Ovary (tissue), 7 donors: ENCODE measurements at regions not wholly inside any gene's neighbourhood (a gene's known extent, or its start where the extent isn't known, plus 50 kb on each side); places are given as distances from the start of the nearest gene placed in this dataset.
"Not testable (repeated sequence)": the region's sequence is repeated elsewhere in the genome, so short reads cannot be mapped to it uniquely, and the experiment has no call there.

Experiments
- DNase-seq, 5 donors: peaks; one replicate each; pipeline ENCODE4 v3.0.0-alpha.2; 2019 to 2020
- H3K27ac ChIP-seq, 2 donors: fragments of 200-600 bp; one replicate each; pipeline versions ENCODE4 v1.5.1 to v1.8.0; 2019 to 2022
- H3K27me3 ChIP-seq: fragments of 200-600 bp; one replicate; pipeline ENCODE4 v1.8.0; 2022
- H3K36me3 ChIP-seq: fragments of 200-600 bp; sonication (generic); one replicate; pipeline ENCODE4 v1.5.1; 2019
- H3K4me1 ChIP-seq: one replicate; pipeline ENCODE4 v1.8.1; 2013; ENCODE audit warnings: mild to moderate bottlenecking, moderate library complexity; ENCODE audit not compliant: insufficient read depth
- H3K4me3 ChIP-seq: fragments of 200-600 bp; sonication (generic); one replicate; pipeline ENCODE4 v1.5.1; 2017
- H3K9me3 ChIP-seq, 2 donors: fragments of 200-600 bp in 1 of 2; sonication (generic) in 1 of 2; one replicate each; pipeline versions ENCODE4 v1.5.1 to v1.8.1; 2013 to 2019; ENCODE audit warnings: mild to moderate bottlenecking in 1 of 2, moderate library complexity in 1 of 2
- EP300 ChIP-seq: sonication (generic); formaldehyde crosslinking; IDR thresholded peaks from one replicate; pipeline ENCODE4 v1.6.1; 2017; ENCODE audit warnings: antibody characterized with exemption
- POLR2A ChIP-seq: fragments of 450-650 bp; IDR thresholded peaks from one replicate; pipeline ENCODE4 v1.6.1; 2017; ENCODE audit warnings: antibody characterized with exemption, mild to moderate bottlenecking, moderate library complexity
- whole genome bisulfite sequencing, 3 donors: extraction: QIAGEN DNeasy Blood & Tissue Kit in 1 of 3; methylation state at CpG; one replicate each; pipeline versions ENCODE4 v1.1.5 to v1.1.7; 2013 to 2017; 5-methylcytosine and 5-hydroxymethylcytosine counted together
- intact Hi-C, 4 donors: fragments of 100-400 bp; cut with DNase I; formaldehyde crosslinking; loops; one replicate each; pipeline versions ENCODE4 v1.11.0 to v1.15.1; 2022 to 2023
- TF ChIP-seq, protein P1 (sequence below), 3 donors: fragments of 450-650 bp in 2 of 3; fragments of 200-600 bp in 1 of 3; IDR thresholded peaks; one replicate each; pipeline versions ENCODE4 v1.5.1 to v1.8.0; 2016 to 2022; ENCODE audit warnings: antibody characterized with exemption in 3 of 3, mild to moderate bottlenecking in 1 of 3
- donor health status: DM: no; HTN: no; CAD: no; lungs with moderate emphysema.
- donor health status: DM: no; HTN: no; CAD: no.
- donor health status: Bipolar disorder and iron deficiency.
- donor health status: DM: no; HTN: no; CAD: no.
- donor health status: DM: yes; HTN: yes; CAD: no.

- Histone ChIP-seq H3K4me1 (no peaks in the 10 kb centered on the region), H3K27ac (no peak overlapping the region), H3K36me3 (no peaks in the 10 kb centered on the region), H3K27me3 (no peaks in the 10 kb centered on the region), H3K9me3 (no peaks in the 10 kb centered on the region), H3K4me3 (no peak overlapping the region)
- no peak for DNase-seq
- intact Hi-C loops, result no loop called here
- TF ChIP-seq, protein P1, sequence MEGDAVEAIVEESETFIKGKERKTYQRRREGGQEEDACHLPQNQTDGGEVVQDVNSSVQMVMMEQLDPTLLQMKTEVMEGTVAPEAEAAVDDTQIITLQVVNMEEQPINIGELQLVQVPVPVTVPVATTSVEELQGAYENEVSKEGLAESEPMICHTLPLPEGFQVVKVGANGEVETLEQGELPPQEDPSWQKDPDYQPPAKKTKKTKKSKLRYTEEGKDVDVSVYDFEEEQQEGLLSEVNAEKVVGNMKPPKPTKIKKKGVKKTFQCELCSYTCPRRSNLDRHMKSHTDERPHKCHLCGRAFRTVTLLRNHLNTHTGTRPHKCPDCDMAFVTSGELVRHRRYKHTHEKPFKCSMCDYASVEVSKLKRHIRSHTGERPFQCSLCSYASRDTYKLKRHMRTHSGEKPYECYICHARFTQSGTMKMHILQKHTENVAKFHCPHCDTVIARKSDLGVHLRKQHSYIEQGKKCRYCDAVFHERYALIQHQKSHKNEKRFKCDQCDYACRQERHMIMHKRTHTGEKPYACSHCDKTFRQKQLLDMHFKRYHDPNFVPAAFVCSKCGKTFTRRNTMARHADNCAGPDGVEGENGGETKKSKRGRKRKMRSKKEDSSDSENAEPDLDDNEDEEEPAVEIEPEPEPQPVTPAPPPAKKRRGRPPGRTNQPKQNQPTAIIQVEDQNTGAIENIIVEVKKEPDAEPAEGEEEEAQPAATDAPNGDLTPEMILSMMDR (IDR thresholded peaks at IDR 0.05), result no peak
- no peak for TF ChIP-seq EP300
- no peak for TF ChIP-seq POLR2A
These were observed 465.1 kb upstream of the PCDH10 start for GRCh38 chr4:132683957-132684356.

DNA sequence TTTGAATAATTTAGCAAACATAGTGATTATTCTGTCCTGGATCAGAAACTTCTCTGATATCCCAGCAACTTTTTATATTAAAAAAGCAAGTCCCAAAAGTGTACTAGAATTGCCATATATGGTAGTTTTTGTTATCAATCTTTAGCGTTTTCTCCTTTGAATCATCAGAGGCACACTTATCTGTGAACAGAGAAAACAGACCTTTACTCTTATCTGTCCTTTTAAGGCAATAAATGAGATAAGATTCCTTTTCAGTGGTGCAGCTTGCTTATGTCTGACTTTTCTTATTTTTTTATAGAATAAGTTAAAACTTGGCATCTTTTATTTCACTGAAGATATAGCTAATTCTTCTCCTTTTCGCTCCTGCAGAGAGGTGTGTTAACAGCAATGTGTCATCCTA, 458.1 kb upstream of the PCDH10 start:
- intact Hi-C loops, result no loop called here
- Histone ChIP-seq H3K4me1 (no peaks in the 10 kb centered on the region), H3K27me3 (no peaks in the 10 kb centered on the region), H3K4me3 (no peak overlapping the region), H3K27ac (no peak overlapping the region), H3K9me3 (no peaks in the 10 kb centered on the region), H3K36me3 (no peaks in the 10 kb centered on the region)
- no peak for TF ChIP-seq EP300
- TF ChIP-seq POLR2A, result no peak
- TF ChIP-seq, protein P1 (IDR thresholded peaks at IDR 0.05), result no peak
- no peak for DNase-seq
- WGBS, 3 donors, result 19 to 28% (median 26%) methylated on average over 2 of the region's 2 CpGs

DNA sequence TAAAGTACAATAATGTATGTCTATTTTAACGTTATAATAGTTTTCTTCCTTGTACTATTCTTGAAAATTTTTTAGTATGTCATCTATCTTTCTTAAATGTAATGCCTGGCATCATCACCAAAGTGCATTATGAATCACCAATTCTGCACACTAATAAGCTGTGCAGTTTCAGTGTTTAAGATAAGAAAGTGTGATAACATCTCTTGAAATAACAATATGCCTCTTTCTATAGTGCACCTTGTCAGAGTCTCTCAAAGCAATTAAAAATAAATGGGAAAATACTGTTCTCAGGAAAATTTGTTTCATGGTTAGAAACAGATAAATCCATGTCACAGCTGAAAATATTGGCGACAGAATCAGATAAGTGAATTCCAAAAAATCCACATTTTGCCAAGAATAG, 457.4 kb upstream of the PCDH10 start:
- Histone ChIP-seq H3K4me3 (no peak overlapping the region), H3K27ac (no peak overlapping the region), H3K27me3 (no peaks in the 10 kb centered on the region), H3K4me1 (no peaks in the 10 kb centered on the region), H3K36me3 (no peaks in the 10 kb centered on the region), H3K9me3 (no peaks in the 10 kb centered on the region)
- TF ChIP-seq POLR2A (no peak), EP300 (no peak)
- TF ChIP-seq, protein P1 (IDR thresholded peaks at IDR 0.05), result no peak
- intact Hi-C loops, result no loop called here
- no peak for DNase-seq
- 46 to 56% (median 52%) methylated on average over 2 of the region's 2 CpGs for WGBS, 3 donors

- H3K27me3 ChIP-seq, result no peaks in the 10 kb centered on the region
- intact Hi-C loops, result no loop called here
- TF ChIP-seq EP300 (no peak), POLR2A (no peak)
- TF ChIP-seq, protein P1 (IDR thresholded peaks at IDR 0.05), result no peak
- no peak for DNase-seq
- no peaks in the 10 kb centered on the region for H3K4me1 ChIP-seq
- H3K4me3 ChIP-seq, result no peak overlapping the region
- H3K9me3 ChIP-seq, result no peaks in the 10 kb centered on the region
- no peak overlapping the region for H3K27ac ChIP-seq
- no peaks in the 10 kb centered on the region for H3K36me3 ChIP-seq
These were observed 454.3 kb upstream of the PCDH10 start for GRCh38 chr4:132694775-132695174.

GRCh38 chr4:132697505-132697904, 451.6 kb upstream of the PCDH10 start:
- H3K4me1 ChIP-seq, H3K9me3 ChIP-seq, intact Hi-C loops, H3K36me3 ChIP-seq, H3K27me3 ChIP-seq, DNase-seq, H3K4me3 ChIP-seq, H3K27ac ChIP-seq: not testable (repeated sequence)
- 67 to 89% (median 80%) methylated on average over 4 of the region's 4 CpGs for WGBS, 3 donors
